Esophagus muscularis mucosa (tissue), 4 donors: ENCODE measurements at regions not wholly inside any gene's neighbourhood (a gene's known extent, or its start where the extent isn't known, plus 50 kb on each side); places are given as distances from the start of the nearest gene placed in this dataset.

Source experiments
- DNase-seq: peaks from one replicate; pipeline ENCODE4 v3.0.0-alpha.2; 2017; ENCODE audit errors: extremely low spot score
- H3K27ac ChIP-seq, 4 donors: fragments of 200-600 bp; sonication (generic); replicated peaks in 1 of 4; 1 replicate in 3 of 4; 2 replicates in 1 of 4; pipeline ENCODE4 v1.5.1; 2016 to 2019; ENCODE audit warnings: mild to moderate bottlenecking in 1 of 4
- H3K27me3 ChIP-seq, 4 donors: fragments of 200-600 bp; sonication (generic); one replicate each; pipeline versions ENCODE4 v1.5.1 to v1.6.0; 2016 to 2019
- H3K36me3 ChIP-seq, 4 donors: fragments of 200-600 bp; sonication (generic); one replicate each; pipeline ENCODE4 v1.5.1; 2016 to 2019
- H3K4me1 ChIP-seq, 4 donors: fragments of 200-600 bp; sonication (generic); one replicate each; pipeline ENCODE4 v1.5.1; 2016 to 2019
- H3K4me3 ChIP-seq, 4 donors: fragments of 200-600 bp; sonication (generic); 1 replicate in 2 of 4; 2 replicates in 2 of 4; pipeline ENCODE4 v1.5.1; 2016 to 2019; ENCODE audit warnings: mild to moderate bottlenecking in 4 of 4, moderate library complexity in 1 of 4
- H3K9me3 ChIP-seq, 4 donors: fragments of 200-600 bp; sonication (generic); 1 replicate in 3 of 4; 2 replicates in 1 of 4; pipeline ENCODE4 v1.5.1; 2016 to 2019
- EP300 ChIP-seq: sonication (generic); formaldehyde crosslinking; IDR thresholded peaks from one replicate; pipeline ENCODE4 v1.6.1; 2017; ENCODE audit warnings: antibody characterized with exemption
- POLR2A ChIP-seq: fragments of 450-650 bp; IDR thresholded peaks from one replicate; pipeline ENCODE4 v1.6.1; 2017; ENCODE audit warnings: antibody characterized with exemption, moderate library complexity, mild to moderate bottlenecking, low read depth
- POLR2AphosphoS5 ChIP-seq, 2 donors: sonication (generic); formaldehyde crosslinking; IDR thresholded peaks; one replicate each; pipeline ENCODE4 v1.6.1; 2017; ENCODE audit warnings: antibody characterized with exemption in 2 of 2
- WGBS: methylation state at CpG from one replicate; pipeline ENCODE4 v1.1.5; 2018; 5-methylcytosine and 5-hydroxymethylcytosine counted together
- intact Hi-C: fragments of 100-400 bp; cut with DNase I; formaldehyde crosslinking; loops from one replicate; pipeline ENCODE4 v1.15.1; 2023
- TF ChIP-seq, protein P1 (sequence below), 3 experiments: fragments of 200-600 bp in 2 of 3; fragments of 450-650 bp in 1 of 3; sonication (generic) in 2 of 3; IDR thresholded peaks; one replicate each; pipeline ENCODE4 v1.5.1; 2017 to 2019; ENCODE audit warnings: antibody characterized with exemption in 3 of 3, mild to moderate bottlenecking in 2 of 3, moderate library complexity in 1 of 3

- TF ChIP-seq, protein P1, sequence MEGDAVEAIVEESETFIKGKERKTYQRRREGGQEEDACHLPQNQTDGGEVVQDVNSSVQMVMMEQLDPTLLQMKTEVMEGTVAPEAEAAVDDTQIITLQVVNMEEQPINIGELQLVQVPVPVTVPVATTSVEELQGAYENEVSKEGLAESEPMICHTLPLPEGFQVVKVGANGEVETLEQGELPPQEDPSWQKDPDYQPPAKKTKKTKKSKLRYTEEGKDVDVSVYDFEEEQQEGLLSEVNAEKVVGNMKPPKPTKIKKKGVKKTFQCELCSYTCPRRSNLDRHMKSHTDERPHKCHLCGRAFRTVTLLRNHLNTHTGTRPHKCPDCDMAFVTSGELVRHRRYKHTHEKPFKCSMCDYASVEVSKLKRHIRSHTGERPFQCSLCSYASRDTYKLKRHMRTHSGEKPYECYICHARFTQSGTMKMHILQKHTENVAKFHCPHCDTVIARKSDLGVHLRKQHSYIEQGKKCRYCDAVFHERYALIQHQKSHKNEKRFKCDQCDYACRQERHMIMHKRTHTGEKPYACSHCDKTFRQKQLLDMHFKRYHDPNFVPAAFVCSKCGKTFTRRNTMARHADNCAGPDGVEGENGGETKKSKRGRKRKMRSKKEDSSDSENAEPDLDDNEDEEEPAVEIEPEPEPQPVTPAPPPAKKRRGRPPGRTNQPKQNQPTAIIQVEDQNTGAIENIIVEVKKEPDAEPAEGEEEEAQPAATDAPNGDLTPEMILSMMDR (IDR thresholded peaks at IDR 0.05): no peak
- TF ChIP-seq EP300 (no peak), POLR2AphosphoS5 (IDR thresholded peaks at IDR 0.05) (no peak), POLR2A (no peak)
- intact Hi-C loops: no loop called here
- no peak for DNase-seq
- Histone ChIP-seq H3K36me3 (no peaks in the 10 kb centered on the region), H3K27ac (no peak overlapping the region), H3K27me3 (no peaks in the 10 kb centered on the region), H3K4me1 (no peaks in the 10 kb centered on the region), H3K9me3 (no peaks in the 10 kb centered on the region), H3K4me3 (no peak overlapping the region)
- 97% methylated on average over 17 of the region's 34 CpGs for WGBS
Observed at GRCh38 chr13:80707000-80707983, 366.4 kb upstream of the SPRY2 start.

DNA sequence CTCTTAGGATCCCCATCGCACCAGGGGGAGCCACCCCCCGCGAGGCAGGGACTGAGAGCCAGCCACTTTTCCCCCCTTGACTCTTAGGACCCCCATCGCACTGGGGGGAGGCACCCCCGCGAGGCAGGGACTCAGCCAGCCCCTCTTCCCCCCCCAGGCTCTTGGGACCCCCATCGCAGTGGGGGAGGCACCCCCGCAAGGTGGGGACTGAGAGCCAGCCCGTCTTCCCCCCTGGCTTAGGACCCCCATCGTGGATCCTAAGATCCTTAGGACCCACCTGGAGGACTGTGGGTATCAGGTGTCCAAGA lies 365.2 kb upstream of the SPRY2 start:
- intact Hi-C loops: no loop called here
- H3K4me1 ChIP-seq: no peaks in the 10 kb centered on the region
- no peaks in the 10 kb centered on the region for H3K27me3 ChIP-seq
- 100% methylated on average over 1 of the region's 10 CpGs for WGBS
- TF ChIP-seq EP300: no peak
- TF ChIP-seq, protein P1 (IDR thresholded peaks at IDR 0.05): no peak
- no peak for TF ChIP-seq POLR2AphosphoS5 (IDR thresholded peaks at IDR 0.05)
- TF ChIP-seq POLR2A: no peak
- no peak overlapping the region for H3K27ac ChIP-seq
- no peak overlapping the region for H3K4me3 ChIP-seq
- no peaks in the 10 kb centered on the region for H3K36me3 ChIP-seq
- no peaks in the 10 kb centered on the region for H3K9me3 ChIP-seq
- DNase-seq: no peak

- intact Hi-C loops: no loop called here
- Histone ChIP-seq H3K27ac (no peak overlapping the region), H3K9me3 (peaks cover 0 to 2% (median 0%) of the 10 kb centered on the region in 4 donors), H3K4me1 (no peaks in the 10 kb centered on the region), H3K27me3 (no peaks in the 10 kb centered on the region), H3K36me3 (no peaks in the 10 kb centered on the region), H3K4me3 (no peak overlapping the region)
- WGBS: 99% methylated on average over 10 of the region's 30 CpGs
- DNase-seq: no peak
- TF ChIP-seq, protein P1 (IDR thresholded peaks at IDR 0.05): no peak
- TF ChIP-seq POLR2AphosphoS5 (IDR thresholded peaks at IDR 0.05) (no peak), POLR2A (no peak), EP300 (no peak)
Observed at GRCh38 chr13:80705371-80706163, 364.6 kb upstream of the SPRY2 start.

GRCh38 chr13:80704369-80704768 lies 363.4 kb upstream of the SPRY2 start:
- no peak for DNase-seq
- no peaks in the 10 kb centered on the region for H3K36me3 ChIP-seq
- 97% methylated on average over 12 of the region's 20 CpGs for WGBS
- H3K4me1 ChIP-seq: no peaks in the 10 kb centered on the region
- TF ChIP-seq EP300 (no peak), POLR2A (no peak), POLR2AphosphoS5 (IDR thresholded peaks at IDR 0.05) (no peak)
- TF ChIP-seq, protein P1 (IDR thresholded peaks at IDR 0.05): no peak
- no peaks in the 10 kb centered on the region for H3K27me3 ChIP-seq
- intact Hi-C loops: no loop called here
- peaks cover 0 to 8% (median 0%) of the 10 kb centered on the region in 4 donors for H3K9me3 ChIP-seq
- no peak overlapping the region for H3K4me3 ChIP-seq
- H3K27ac ChIP-seq: no peak overlapping the region
